GM12872 (cell line): ENCODE measurements at regions not wholly inside any gene's neighbourhood (a gene's known extent, or its start where the extent isn't known, plus 50 kb on each side); places are given as distances from the start of the nearest gene placed in this dataset.

ENCODE experiments used
- CTCF ChIP-seq: IDR thresholded peaks from 3 replicates; pipeline ENCODE4 v1.5.1; 2011; ENCODE audit warnings: low read depth, mild to moderate bottlenecking, low read length, moderate library complexity; ENCODE audit not compliant: insufficient read depth

- no peak for TF ChIP-seq CTCF
These were observed 240.9 kb upstream of the GULP1 start for GRCh38 chr2:188050726-188051125.

GRCh38 chr2:188051706-188052105 is 240.0 kb upstream of the GULP1 start:
- TF ChIP-seq CTCF = no peak

GRCh38 chr2:188065386-188065785 is 226.3 kb upstream of the GULP1 start:
- TF ChIP-seq CTCF = no peak

- no peak for TF ChIP-seq CTCF
These were observed 223.6 kb upstream of the GULP1 start for GRCh38 chr2:188068093-188068492.

GRCh38 chr2:188076149-188077056 is 215.3 kb upstream of the GULP1 start:
- TF ChIP-seq CTCF = no peak

- TF ChIP-seq CTCF = no peak
These were observed 213.9 kb upstream of the GULP1 start for GRCh38 chr2:188077757-188078156.

GRCh38 chr2:188078534-188078933 is 213.1 kb upstream of the GULP1 start:
- TF ChIP-seq CTCF = no peak
